ENCODE measurements at regions not wholly inside any gene's neighbourhood (a gene's known extent, or its start where the extent isn't known, plus 50 kb on each side); places are given as distances from the start of the nearest gene placed in this dataset.
"Not testable (repeated sequence)": the region's sequence is repeated elsewhere in the genome, so short reads cannot be mapped to it uniquely, and the experiment has no call there.

DNA sequence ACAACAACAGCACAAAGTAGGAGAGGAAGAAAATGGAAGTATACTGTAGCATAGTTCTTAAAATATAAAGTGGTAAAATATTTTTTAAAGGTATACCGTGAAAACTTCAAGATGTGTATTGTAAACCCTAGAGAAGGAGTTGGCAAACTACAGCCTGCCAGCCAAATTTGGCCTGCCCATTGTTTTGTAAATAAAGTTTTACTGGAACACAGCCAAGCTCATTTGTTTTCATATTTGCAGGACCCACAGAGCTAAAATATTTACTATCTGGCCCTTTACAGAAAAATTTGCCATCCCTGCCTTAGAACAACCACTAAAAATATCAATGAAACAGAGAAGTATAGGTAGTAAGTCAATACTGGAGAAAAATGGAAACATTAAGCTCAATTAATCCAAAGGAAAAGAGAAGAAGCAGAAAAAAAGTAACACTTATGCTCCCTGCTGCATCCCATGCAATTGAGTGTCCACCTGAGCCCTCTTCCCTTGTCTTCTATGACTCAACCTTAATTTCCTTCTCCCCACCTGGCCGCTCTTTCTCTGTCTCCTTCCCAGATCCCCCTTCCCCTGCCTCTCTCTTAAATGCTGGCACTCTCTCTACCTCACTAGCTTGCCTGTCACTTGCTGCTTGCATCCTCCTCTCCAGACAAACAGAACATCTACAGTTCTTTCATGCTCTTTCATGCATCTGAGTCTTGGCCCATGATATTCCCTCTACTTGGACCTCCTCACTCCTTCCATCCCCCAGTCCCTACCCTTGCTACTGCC, 50.6 kb upstream of the FER start:
- no peak overlapping the region for H3K27ac ChIP-seq (ENCODE audit: low read depth in 1 of 3, low read length in 2 of 3)
- DNase-seq (no peak), FAIRE-seq (no peak)
- H3K9me3 ChIP-seq (ENCODE audit: control insufficient read depth in 2 of 2, insufficient read depth in 1 of 2, low read depth in 1 of 2, low read length in 1 of 2): no peaks in the 10 kb centered on the region
- H3K4me3 ChIP-seq (ENCODE audit: low read depth in 1 of 3, low read length in 3 of 3): no peak overlapping the region
- WGBS, 3 donors: 77 to 87% (median 79%) methylated on average over 2 of the region's 2 CpGs
- H3K4me1 ChIP-seq (ENCODE audit: control insufficient read depth in 3 of 3, insufficient read depth in 2 of 3, low read depth in 1 of 3, low read length in 2 of 3): no peaks in the 10 kb centered on the region
- H3K27me3 ChIP-seq (ENCODE audit: control insufficient read depth in 3 of 3, insufficient read depth in 3 of 3, low read length in 3 of 3): no peaks in the 10 kb centered on the region
- no peaks in the 10 kb centered on the region for H3K36me3 ChIP-seq (ENCODE audit: control insufficient read depth in 3 of 3, insufficient read depth in 2 of 3, low read depth in 1 of 3, low read length in 3 of 3)

DNA sequence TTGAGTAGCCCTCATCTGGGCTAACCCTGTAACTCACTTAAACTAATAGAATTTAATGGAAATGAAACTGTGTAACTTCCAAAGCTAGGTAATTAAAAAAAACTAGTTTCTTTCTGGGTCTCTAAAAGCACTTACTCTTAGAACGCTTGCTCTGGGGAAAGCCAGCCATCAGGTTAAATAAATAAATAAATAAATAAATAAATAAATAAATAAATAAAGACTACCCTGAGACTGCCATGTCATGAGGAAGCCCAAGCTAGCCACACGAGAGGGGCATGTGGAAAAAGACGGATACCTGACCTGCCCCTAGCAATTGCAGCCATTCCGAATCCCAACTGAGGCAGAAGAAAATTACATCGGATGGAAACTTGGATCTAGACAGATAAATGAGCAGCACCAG, 51.3 kb upstream of the FER start:
- no peaks in the 10 kb centered on the region for H3K27me3 ChIP-seq (ENCODE audit: control insufficient read depth in 3 of 3, insufficient read depth in 3 of 3, low read length in 3 of 3)
- H3K4me3 ChIP-seq (ENCODE audit: low read depth in 1 of 3, low read length in 3 of 3): no peak overlapping the region
- no peaks in the 10 kb centered on the region for H3K4me1 ChIP-seq (ENCODE audit: control insufficient read depth in 3 of 3, insufficient read depth in 2 of 3, low read depth in 1 of 3, low read length in 2 of 3)
- DNase-seq: no peak
- no peaks in the 10 kb centered on the region for H3K9me3 ChIP-seq (ENCODE audit: control insufficient read depth in 2 of 2, insufficient read depth in 1 of 2, low read depth in 1 of 2, low read length in 1 of 2)
- H3K36me3 ChIP-seq (ENCODE audit: control insufficient read depth in 3 of 3, insufficient read depth in 2 of 3, low read depth in 1 of 3, low read length in 3 of 3): no peaks in the 10 kb centered on the region
- 53 to 56% (median 55%) methylated on average over 5 of the region's 5 CpGs for WGBS, 3 donors
- FAIRE-seq: no peak
- H3K27ac ChIP-seq (ENCODE audit: low read depth in 1 of 3, low read length in 2 of 3): no peak overlapping the region

DNA sequence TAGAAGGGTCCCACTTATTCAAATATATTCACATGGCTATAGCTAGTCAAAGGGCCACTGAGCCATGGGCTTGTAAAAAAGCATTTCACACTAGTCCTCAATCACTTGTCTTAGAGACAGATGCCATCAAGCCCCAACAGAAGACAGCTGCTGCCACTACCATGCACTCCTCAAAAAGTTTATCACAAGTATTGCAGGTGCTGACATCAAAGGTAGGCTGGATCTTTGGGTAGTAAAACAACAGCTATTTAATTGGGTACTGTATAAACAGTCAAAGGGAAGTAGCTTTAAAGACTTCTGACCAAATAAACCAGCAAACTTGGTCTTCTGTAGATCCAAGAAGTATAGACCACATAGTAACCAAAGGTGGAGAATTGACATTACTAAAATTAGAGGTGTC, 59.2 kb upstream of the FER start:
- Histone ChIP-seq H3K4me3 (ENCODE audit: low read depth in 1 of 3, low read length in 3 of 3) (no peak overlapping the region), H3K36me3 (ENCODE audit: control insufficient read depth in 3 of 3, insufficient read depth in 2 of 3, low read depth in 1 of 3, low read length in 3 of 3) (no peaks in the 10 kb centered on the region), H3K4me1 (ENCODE audit: control insufficient read depth in 3 of 3, insufficient read depth in 2 of 3, low read depth in 1 of 3, low read length in 2 of 3) (no peaks in the 10 kb centered on the region), H3K27me3 (ENCODE audit: control insufficient read depth in 3 of 3, insufficient read depth in 3 of 3, low read length in 3 of 3) (no peaks in the 10 kb centered on the region), H3K9me3 (ENCODE audit: control insufficient read depth in 2 of 2, insufficient read depth in 1 of 2, low read depth in 1 of 2, low read length in 1 of 2) (no peaks in the 10 kb centered on the region), H3K27ac (ENCODE audit: low read depth in 1 of 3, low read length in 2 of 3) (no peak overlapping the region)
- no peak for DNase-seq
- no peak for FAIRE-seq

DNA sequence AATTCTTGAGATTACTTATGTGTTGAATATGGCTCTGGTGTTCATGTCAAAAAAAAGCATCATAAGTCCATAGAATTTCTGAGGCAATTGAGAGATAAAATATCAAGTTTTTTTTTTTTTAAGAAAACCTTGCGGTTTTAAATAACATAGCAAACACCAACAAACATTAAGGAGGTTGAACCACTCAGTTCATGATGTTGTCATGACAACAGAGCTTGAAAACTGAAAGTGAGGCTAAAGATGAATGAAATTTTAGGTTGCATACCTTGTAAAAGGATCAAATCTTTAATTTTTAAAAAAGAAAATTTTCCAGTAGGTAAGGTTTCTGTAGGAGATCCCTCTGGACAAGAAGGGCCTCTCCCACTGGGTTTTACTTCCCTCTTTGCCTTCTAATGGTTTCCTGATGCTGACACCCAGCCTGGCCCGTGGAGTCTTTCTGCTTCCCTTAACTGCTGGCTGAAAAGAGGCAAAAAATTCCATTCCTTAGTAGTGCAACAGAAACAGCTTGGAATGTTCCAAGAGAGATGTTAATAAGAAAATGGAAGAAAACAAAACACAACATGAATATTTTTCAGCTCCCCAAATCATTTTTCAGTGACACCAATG, 60.0 kb upstream of the FER start:
- Histone ChIP-seq H3K36me3 (ENCODE audit: control insufficient read depth in 3 of 3, insufficient read depth in 2 of 3, low read depth in 1 of 3, low read length in 3 of 3) (no peaks in the 10 kb centered on the region), H3K27ac (ENCODE audit: low read depth in 1 of 3, low read length in 2 of 3) (no peak overlapping the region), H3K9me3 (ENCODE audit: control insufficient read depth in 2 of 2, insufficient read depth in 1 of 2, low read depth in 1 of 2, low read length in 1 of 2) (peaks cover 0 to 3% of the 10 kb centered on the region in 2 donors), H3K4me3 (ENCODE audit: low read depth in 1 of 3, low read length in 3 of 3) (no peak overlapping the region), H3K27me3 (ENCODE audit: control insufficient read depth in 3 of 3, insufficient read depth in 3 of 3, low read length in 3 of 3) (no peaks in the 10 kb centered on the region), H3K4me1 (ENCODE audit: control insufficient read depth in 3 of 3, insufficient read depth in 2 of 3, low read depth in 1 of 3, low read length in 2 of 3) (no peaks in the 10 kb centered on the region)
- DNase-seq (no peak), FAIRE-seq (no peak)
- 50 to 77% (median 72%) methylated on average over 2 of the region's 2 CpGs for WGBS, 3 donors

DNA sequence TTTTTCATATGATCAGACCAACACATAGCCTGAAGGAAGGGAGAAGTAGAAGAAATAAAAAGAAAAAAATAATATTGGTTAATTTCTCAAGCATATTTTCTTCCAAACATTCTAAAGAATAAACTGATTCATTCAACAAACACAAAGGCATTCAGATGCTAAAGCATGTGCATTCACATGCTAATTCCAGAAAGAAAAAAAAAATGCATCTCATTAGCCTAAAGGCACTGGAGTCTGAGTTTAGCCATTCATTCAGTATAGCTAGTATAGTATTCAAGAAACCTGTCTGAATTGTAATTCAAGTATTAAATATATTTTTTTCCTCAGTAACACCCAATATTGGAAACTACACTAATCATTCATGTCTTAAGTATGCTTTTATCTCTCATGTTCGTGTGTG, 61.0 kb upstream of the FER start:
- no peaks in the 10 kb centered on the region for H3K4me1 ChIP-seq (ENCODE audit: control insufficient read depth in 3 of 3, insufficient read depth in 2 of 3, low read depth in 1 of 3, low read length in 2 of 3)
- WGBS, 3 donors: 24 to 41% (median 27%) methylated on average over 1 of the region's 1 CpG
- H3K36me3 ChIP-seq (ENCODE audit: control insufficient read depth in 3 of 3, insufficient read depth in 2 of 3, low read depth in 1 of 3, low read length in 3 of 3): no peaks in the 10 kb centered on the region
- H3K27ac ChIP-seq (ENCODE audit: low read depth in 1 of 3, low read length in 2 of 3): no peak overlapping the region
- peaks cover 0 to 3% of the 10 kb centered on the region in 2 donors for H3K9me3 ChIP-seq (ENCODE audit: control insufficient read depth in 2 of 2, insufficient read depth in 1 of 2, low read depth in 1 of 2, low read length in 1 of 2)
- no peak for DNase-seq
- no peaks in the 10 kb centered on the region for H3K27me3 ChIP-seq (ENCODE audit: control insufficient read depth in 3 of 3, insufficient read depth in 3 of 3, low read length in 3 of 3)
- no peak overlapping the region for H3K4me3 ChIP-seq (ENCODE audit: low read depth in 1 of 3, low read length in 3 of 3)
- no peak for FAIRE-seq

DNA sequence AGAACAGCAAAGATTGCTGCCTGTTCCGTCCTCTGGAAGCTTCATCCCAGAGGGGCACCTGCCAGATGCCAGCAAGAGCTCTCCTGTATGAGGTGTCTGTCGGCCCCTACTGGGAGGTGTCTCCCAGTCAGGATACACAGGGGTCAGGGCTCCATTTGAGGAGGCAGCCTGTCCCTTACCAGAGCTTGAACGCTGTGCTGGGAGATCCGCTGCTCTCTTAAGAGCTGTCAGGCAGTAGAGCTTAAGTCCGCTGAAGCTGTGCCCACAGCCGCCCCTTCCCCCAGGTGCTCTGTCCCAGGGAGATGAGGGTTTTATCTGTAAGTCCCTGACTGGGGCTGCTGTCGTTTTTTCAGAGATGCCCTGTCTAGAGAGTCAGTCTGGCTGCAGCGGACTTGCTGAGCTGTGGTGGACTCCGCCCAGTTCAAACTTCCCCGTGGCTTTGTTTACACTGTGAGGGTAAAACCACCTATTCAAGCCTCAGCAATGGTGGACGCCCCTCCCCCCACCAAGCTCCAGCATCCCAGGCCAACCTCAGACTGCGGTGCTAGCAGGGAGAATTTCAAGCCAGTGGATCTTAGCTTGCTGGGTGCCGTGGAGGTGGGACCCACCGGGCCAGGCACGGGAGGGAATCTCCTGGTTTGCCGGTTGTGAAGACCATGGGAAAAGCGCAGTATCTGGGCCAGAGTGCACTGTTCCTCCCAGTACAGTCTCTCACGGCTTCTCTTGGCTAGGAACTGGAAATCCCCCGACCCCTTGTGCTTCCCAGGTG, 62.1 kb upstream of the FER start:
- peak; percentile 59 to 68 for DNase-seq
- not testable (repeated sequence) for H3K27ac ChIP-seq (ENCODE audit: low read depth in 1 of 3, low read length in 2 of 3); H3K27me3 ChIP-seq (ENCODE audit: control insufficient read depth in 3 of 3, insufficient read depth in 3 of 3, low read length in 3 of 3); FAIRE-seq; H3K9me3 ChIP-seq (ENCODE audit: control insufficient read depth in 2 of 2, insufficient read depth in 1 of 2, low read depth in 1 of 2, low read length in 1 of 2); H3K4me1 ChIP-seq (ENCODE audit: control insufficient read depth in 3 of 3, insufficient read depth in 2 of 3, low read depth in 1 of 3, low read length in 2 of 3); H3K36me3 ChIP-seq (ENCODE audit: control insufficient read depth in 3 of 3, insufficient read depth in 2 of 3, low read depth in 1 of 3, low read length in 3 of 3)
- peak overlapping the region in 1 of 3 donors; percentile 3 for H3K4me3 ChIP-seq (ENCODE audit: low read depth in 1 of 3, low read length in 3 of 3)
- 20 to 59% (median 42%) methylated on average over 19 of the region's 19 CpGs for WGBS, 3 donors

DNA sequence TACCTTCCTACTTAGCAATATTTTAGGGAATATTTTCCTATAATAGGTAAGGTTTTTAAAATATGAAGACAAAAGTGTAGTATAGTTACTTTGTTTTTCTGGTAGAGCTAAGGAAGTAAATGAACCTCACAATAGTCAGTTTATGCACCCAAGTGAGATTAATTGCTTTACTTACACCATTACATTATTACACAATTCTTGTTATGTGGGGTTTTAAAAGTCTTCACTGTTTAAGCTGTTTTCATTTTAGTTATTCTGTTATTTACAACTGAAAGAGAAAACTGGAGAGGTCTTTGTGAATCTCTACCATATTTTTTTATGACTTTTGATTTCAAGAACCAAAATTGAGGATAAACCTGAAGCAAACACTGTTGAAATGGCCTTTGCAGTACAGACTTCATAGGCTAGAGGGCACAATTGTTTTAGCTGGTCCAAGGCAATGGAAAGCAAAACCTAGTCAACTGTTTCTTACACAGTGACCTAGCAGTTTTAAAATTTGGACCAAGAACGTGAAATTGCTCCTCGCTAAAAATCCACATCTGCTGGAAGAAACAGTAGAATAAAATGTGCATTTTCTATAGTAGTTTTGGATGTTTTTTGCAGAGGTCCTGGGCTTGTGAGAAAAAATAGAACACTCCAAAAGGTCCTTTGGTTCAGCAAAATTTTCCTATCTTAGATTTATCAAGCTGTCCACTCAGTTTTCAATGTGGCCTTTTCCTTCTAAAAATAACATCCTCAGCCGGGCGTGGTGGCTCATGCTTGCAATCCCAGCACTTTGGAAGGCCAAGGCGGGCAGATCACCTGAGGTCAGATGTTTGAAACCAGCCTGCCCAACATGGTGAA, 66.4 kb upstream of the FER start:
- no peaks in the 10 kb centered on the region for H3K36me3 ChIP-seq (ENCODE audit: control insufficient read depth in 3 of 3, insufficient read depth in 2 of 3, low read depth in 1 of 3, low read length in 3 of 3)
- FAIRE-seq (peak; percentile 44), DNase-seq (peak; percentile 60 to 65)
- H3K27ac ChIP-seq (ENCODE audit: low read depth in 1 of 3, low read length in 2 of 3): no peak overlapping the region
- no peak overlapping the region for H3K4me3 ChIP-seq (ENCODE audit: low read depth in 1 of 3, low read length in 3 of 3)
- WGBS, 3 donors: 22 to 36% (median 23%) methylated on average over 5 of the region's 5 CpGs
- H3K9me3 ChIP-seq (ENCODE audit: control insufficient read depth in 2 of 2, insufficient read depth in 1 of 2, low read depth in 1 of 2, low read length in 1 of 2): peaks cover 0 to 3% of the 10 kb centered on the region in 2 donors
- peaks cover 0 to 3% (median 0%) of the 10 kb centered on the region in 3 donors for H3K27me3 ChIP-seq (ENCODE audit: control insufficient read depth in 3 of 3, insufficient read depth in 3 of 3, low read length in 3 of 3)
- no peaks in the 10 kb centered on the region for H3K4me1 ChIP-seq (ENCODE audit: control insufficient read depth in 3 of 3, insufficient read depth in 2 of 3, low read depth in 1 of 3, low read length in 2 of 3)

DNA sequence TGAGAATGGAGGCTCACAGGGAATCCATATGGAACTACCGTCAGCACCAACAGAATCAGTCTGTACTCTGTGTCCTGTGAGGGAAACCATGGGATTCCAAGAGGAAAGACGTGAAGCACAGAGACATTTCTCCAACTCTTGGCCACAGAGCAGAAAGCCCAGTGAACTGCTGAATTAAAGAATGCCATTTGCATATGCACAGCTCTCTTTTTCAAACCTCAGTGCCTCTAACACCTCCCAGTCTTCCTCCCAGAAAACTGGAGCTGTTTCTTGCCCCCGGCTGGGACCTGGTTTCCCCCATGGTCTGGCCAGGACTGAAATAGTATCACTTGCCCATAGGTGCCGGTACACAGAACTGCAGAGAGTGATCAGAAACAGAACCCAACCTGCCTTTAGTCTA, 69.6 kb upstream of the FER start:
- Histone ChIP-seq H3K36me3 (ENCODE audit: control insufficient read depth in 3 of 3, insufficient read depth in 2 of 3, low read depth in 1 of 3, low read length in 3 of 3) (no peaks in the 10 kb centered on the region), H3K27me3 (ENCODE audit: control insufficient read depth in 3 of 3, insufficient read depth in 3 of 3, low read length in 3 of 3) (peaks cover 0 to 3% (median 0%) of the 10 kb centered on the region in 3 donors), H3K4me1 (ENCODE audit: control insufficient read depth in 3 of 3, insufficient read depth in 2 of 3, low read depth in 1 of 3, low read length in 2 of 3) (no peaks in the 10 kb centered on the region), H3K4me3 (ENCODE audit: low read depth in 1 of 3, low read length in 3 of 3) (no peak overlapping the region), H3K27ac (ENCODE audit: low read depth in 1 of 3, low read length in 2 of 3) (no peak overlapping the region), H3K9me3 (ENCODE audit: control insufficient read depth in 2 of 2, insufficient read depth in 1 of 2, low read depth in 1 of 2, low read length in 1 of 2) (peaks cover 0 to 2% of the 10 kb centered on the region in 2 donors)
- DNase-seq (no peak), FAIRE-seq (no peak)
- 82 to 84% (median 83%) methylated on average over 4 of the region's 4 CpGs for WGBS, 3 donors

Data from small intestine (tissue), 7 donors.